ENCODE measurements at regions not wholly inside any gene's neighbourhood (a gene's known extent, or its start where the extent isn't known, plus 50 kb on each side); places are given as distances from the start of the nearest gene placed in this dataset.

- in situ Hi-C loops (cut with HindIII; ENCODE audit: low pct_unique_long_range_greater_than_20kb, low sequenced_read_pairs): no loop called here
- DNase-seq (ENCODE audit: low read depth): no peak
Observed at GRCh38 chr21:21605521-21605920, 607.3 kb downstream of the NCAM2 start.

GRCh38 chr21:21606041-21606440 is 607.8 kb downstream of the NCAM2 start:
- DNase-seq (ENCODE audit: low read depth): no peak
- in situ Hi-C loops (cut with HindIII; ENCODE audit: low pct_unique_long_range_greater_than_20kb, low sequenced_read_pairs): no loop called here

GRCh38 chr21:21612466-21612865 is 614.3 kb downstream of the NCAM2 start:
- DNase-seq (ENCODE audit: low read depth): peak; percentile 8
- in situ Hi-C loops (cut with HindIII; ENCODE audit: low pct_unique_long_range_greater_than_20kb, low sequenced_read_pairs): no loop called here

GRCh38 chr21:21614966-21615365 is 616.8 kb downstream of the NCAM2 start:
- in situ Hi-C loops (cut with HindIII; ENCODE audit: low pct_unique_long_range_greater_than_20kb, low sequenced_read_pairs): no loop called here
- DNase-seq (ENCODE audit: low read depth): no peak

GRCh38 chr21:21622460-21623234 is 624.4 kb downstream of the NCAM2 start:
- in situ Hi-C loops (cut with HindIII; ENCODE audit: low pct_unique_long_range_greater_than_20kb, low sequenced_read_pairs): no loop called here

GRCh38 chr21:21624674-21625073 is 626.5 kb downstream of the NCAM2 start:
- DNase-seq (ENCODE audit: low read depth): no peak
- in situ Hi-C loops (cut with HindIII; ENCODE audit: low pct_unique_long_range_greater_than_20kb, low sequenced_read_pairs): no loop called here

More at GRCh38 chr21:21622460-21623234, 624.4 kb downstream of the NCAM2 start:
- DNase-seq (ENCODE audit: low read depth): no peak

GRCh38 chr21:21631961-21632360 is 633.8 kb downstream of the NCAM2 start:
- no peak for DNase-seq (ENCODE audit: low read depth)
- in situ Hi-C loops (cut with HindIII; ENCODE audit: low pct_unique_long_range_greater_than_20kb, low sequenced_read_pairs): no loop called here

GRCh38 chr21:21632926-21633325 is 634.7 kb downstream of the NCAM2 start:
- DNase-seq (ENCODE audit: low read depth): no peak
- in situ Hi-C loops (cut with HindIII; ENCODE audit: low pct_unique_long_range_greater_than_20kb, low sequenced_read_pairs): no loop called here

GRCh38 chr21:21661741-21662140 is 663.5 kb downstream of the NCAM2 start:
- DNase-seq (ENCODE audit: low read depth): no peak
- in situ Hi-C loops (cut with HindIII; ENCODE audit: low pct_unique_long_range_greater_than_20kb, low sequenced_read_pairs): no loop called here

GRCh38 chr21:21662776-21663175 is 664.6 kb downstream of the NCAM2 start:
- no peak for DNase-seq (ENCODE audit: low read depth)
- in situ Hi-C loops (cut with HindIII; ENCODE audit: low pct_unique_long_range_greater_than_20kb, low sequenced_read_pairs): no loop called here

GRCh38 chr21:21664871-21665270 is 666.7 kb downstream of the NCAM2 start:
- no peak for DNase-seq (ENCODE audit: low read depth)

GRCh38 chr21:21666689-21667088 is 668.5 kb downstream of the NCAM2 start:
- DNase-seq (ENCODE audit: low read depth): no peak
- in situ Hi-C loops (cut with HindIII; ENCODE audit: low pct_unique_long_range_greater_than_20kb, low sequenced_read_pairs): no loop called here

More at GRCh38 chr21:21664871-21665270, 666.7 kb downstream of the NCAM2 start:
- in situ Hi-C loops (cut with HindIII; ENCODE audit: low pct_unique_long_range_greater_than_20kb, low sequenced_read_pairs): no loop called here

GRCh38 chr21:21668198-21668597 is 670.0 kb downstream of the NCAM2 start:
- in situ Hi-C loops (cut with HindIII; ENCODE audit: low pct_unique_long_range_greater_than_20kb, low sequenced_read_pairs): no loop called here
- DNase-seq (ENCODE audit: low read depth): no peak

GRCh38 chr21:21673959-21674358 is 675.8 kb downstream of the NCAM2 start:
- in situ Hi-C loops (cut with HindIII; ENCODE audit: low pct_unique_long_range_greater_than_20kb, low sequenced_read_pairs): no loop called here
- no peak for DNase-seq (ENCODE audit: low read depth)

GRCh38 chr21:21675601-21676000 is 677.4 kb downstream of the NCAM2 start:
- in situ Hi-C loops (cut with HindIII; ENCODE audit: low pct_unique_long_range_greater_than_20kb, low sequenced_read_pairs): no loop called here
- DNase-seq (ENCODE audit: low read depth): no peak

GRCh38 chr21:21682172-21682571 is 684.0 kb downstream of the NCAM2 start:
- in situ Hi-C loops (cut with HindIII; ENCODE audit: low pct_unique_long_range_greater_than_20kb, low sequenced_read_pairs): no loop called here
- no peak for DNase-seq (ENCODE audit: low read depth)

GRCh38 chr21:21688889-21689288 is 690.7 kb downstream of the NCAM2 start:
- no peak for DNase-seq (ENCODE audit: low read depth)
- in situ Hi-C loops (cut with HindIII; ENCODE audit: low pct_unique_long_range_greater_than_20kb, low sequenced_read_pairs): no loop called here

GRCh38 chr21:21690068-21690665 is 692.0 kb downstream of the NCAM2 start:
- in situ Hi-C loops (cut with HindIII; ENCODE audit: low pct_unique_long_range_greater_than_20kb, low sequenced_read_pairs): no loop called here
- DNase-seq (ENCODE audit: low read depth): no peak

GRCh38 chr21:21712748-21713520 is 714.7 kb downstream of the NCAM2 start:
- in situ Hi-C loops (cut with HindIII; ENCODE audit: low pct_unique_long_range_greater_than_20kb, low sequenced_read_pairs): no loop called here
- DNase-seq (ENCODE audit: low read depth): no peak
